ENCODE measurements at regions not wholly inside any gene's neighbourhood (a gene's known extent, or its start where the extent isn't known, plus 50 kb on each side); places are given as distances from the start of the nearest gene placed in this dataset.
"Not testable (repeated sequence)": the region's sequence is repeated elsewhere in the genome, so short reads cannot be mapped to it uniquely, and the experiment has no call there.

- Histone ChIP-seq H3K36me3 (ENCODE audit: control insufficient read depth in 2 of 2, insufficient read depth in 2 of 2, low read length in 2 of 2) (no peaks in the 10 kb centered on the region), H3K27me3 (ENCODE audit: control insufficient read depth in 1 of 2, insufficient read depth in 2 of 2, low read length in 2 of 2) (no peaks in the 10 kb centered on the region), H3K27ac (ENCODE audit: low read length) (no peak overlapping the region), H3K9ac (ENCODE audit: low read length in 2 of 2) (no peak overlapping the region), H3K9me3 (ENCODE audit: control insufficient read depth in 2 of 2, low read length in 2 of 2) (peaks cover 0 to 3% of the 10 kb centered on the region in 2 donors), H3K4me3 (ENCODE audit: low read length in 2 of 2) (no peak overlapping the region), H3K4me1 (ENCODE audit: control insufficient read depth, insufficient read depth, low read length) (no peaks in the 10 kb centered on the region)
These were observed 187.5 kb upstream of the MAP2 start for GRCh38 chr2:209236377-209236776.

GRCh38 chr2:209238765-209239584 lies 184.9 kb upstream of the MAP2 start:
- H3K27ac ChIP-seq (ENCODE audit: low read length) = no peak overlapping the region
- no peaks in the 10 kb centered on the region for H3K4me1 ChIP-seq (ENCODE audit: control insufficient read depth, insufficient read depth, low read length)
- H3K4me3 ChIP-seq (ENCODE audit: low read length in 2 of 2) = no peak overlapping the region
- H3K9me3 ChIP-seq (ENCODE audit: control insufficient read depth in 2 of 2, low read length in 2 of 2) = peaks cover 0 to 3% of the 10 kb centered on the region in 2 donors
- no peaks in the 10 kb centered on the region for H3K36me3 ChIP-seq (ENCODE audit: control insufficient read depth in 2 of 2, insufficient read depth in 2 of 2, low read length in 2 of 2)
- no peaks in the 10 kb centered on the region for H3K27me3 ChIP-seq (ENCODE audit: control insufficient read depth in 1 of 2, insufficient read depth in 2 of 2, low read length in 2 of 2)
- no peak overlapping the region for H3K9ac ChIP-seq (ENCODE audit: low read length in 2 of 2)

- Histone ChIP-seq H3K27ac (ENCODE audit: low read length) (no peak overlapping the region), H3K9ac (ENCODE audit: low read length in 2 of 2) (no peak overlapping the region), H3K27me3 (ENCODE audit: control insufficient read depth in 1 of 2, insufficient read depth in 2 of 2, low read length in 2 of 2) (no peaks in the 10 kb centered on the region), H3K4me1 (ENCODE audit: control insufficient read depth, insufficient read depth, low read length) (no peaks in the 10 kb centered on the region), H3K9me3 (ENCODE audit: control insufficient read depth in 2 of 2, low read length in 2 of 2) (peaks cover 0 to 3% of the 10 kb centered on the region in 2 donors), H3K36me3 (ENCODE audit: control insufficient read depth in 2 of 2, insufficient read depth in 2 of 2, low read length in 2 of 2) (no peaks in the 10 kb centered on the region), H3K4me3 (ENCODE audit: low read length in 2 of 2) (no peak overlapping the region)
These were observed 184.3 kb upstream of the MAP2 start for GRCh38 chr2:209239585-209239938.

GRCh38 chr2:209240204-209240603 lies 183.6 kb upstream of the MAP2 start:
- no peak overlapping the region for H3K9ac ChIP-seq (ENCODE audit: low read length in 2 of 2)
- H3K27ac ChIP-seq (ENCODE audit: low read length) = no peak overlapping the region
- no peaks in the 10 kb centered on the region for H3K27me3 ChIP-seq (ENCODE audit: control insufficient read depth in 1 of 2, insufficient read depth in 2 of 2, low read length in 2 of 2)
- no peak overlapping the region for H3K4me3 ChIP-seq (ENCODE audit: low read length in 2 of 2)
- no peaks in the 10 kb centered on the region for H3K4me1 ChIP-seq (ENCODE audit: control insufficient read depth, insufficient read depth, low read length)
- peaks cover 0 to 3% of the 10 kb centered on the region in 2 donors for H3K9me3 ChIP-seq (ENCODE audit: control insufficient read depth in 2 of 2, low read length in 2 of 2)
- no peaks in the 10 kb centered on the region for H3K36me3 ChIP-seq (ENCODE audit: control insufficient read depth in 2 of 2, insufficient read depth in 2 of 2, low read length in 2 of 2)

- H3K4me3 ChIP-seq (ENCODE audit: low read length in 2 of 2) = no peak overlapping the region
- no peak overlapping the region for H3K9ac ChIP-seq (ENCODE audit: low read length in 2 of 2)
These were observed 170.3 kb upstream of the MAP2 start for GRCh38 chr2:209253544-209253943.

GRCh38 chr2:209259767-209260166 lies 164.1 kb upstream of the MAP2 start:
- no peak overlapping the region for H3K27ac ChIP-seq (ENCODE audit: low read length)
- no peaks in the 10 kb centered on the region for H3K9me3 ChIP-seq (ENCODE audit: control insufficient read depth in 2 of 2, low read length in 2 of 2)
- H3K9ac ChIP-seq (ENCODE audit: low read length in 2 of 2) = no peak overlapping the region
- no peaks in the 10 kb centered on the region for H3K27me3 ChIP-seq (ENCODE audit: control insufficient read depth in 1 of 2, insufficient read depth in 2 of 2, low read length in 2 of 2)
- no peaks in the 10 kb centered on the region for H3K36me3 ChIP-seq (ENCODE audit: control insufficient read depth in 2 of 2, insufficient read depth in 2 of 2, low read length in 2 of 2)
- no peak overlapping the region for H3K4me3 ChIP-seq (ENCODE audit: low read length in 2 of 2)
- no peaks in the 10 kb centered on the region for H3K4me1 ChIP-seq (ENCODE audit: control insufficient read depth, insufficient read depth, low read length)

More at GRCh38 chr2:209253544-209253943, 170.3 kb upstream of the MAP2 start:
- no peaks in the 10 kb centered on the region for H3K9me3 ChIP-seq (ENCODE audit: control insufficient read depth in 2 of 2, low read length in 2 of 2)
- H3K4me1 ChIP-seq (ENCODE audit: control insufficient read depth, insufficient read depth, low read length) = no peaks in the 10 kb centered on the region
- no peak overlapping the region for H3K27ac ChIP-seq (ENCODE audit: low read length)
- no peaks in the 10 kb centered on the region for H3K36me3 ChIP-seq (ENCODE audit: control insufficient read depth in 2 of 2, insufficient read depth in 2 of 2, low read length in 2 of 2)
- H3K27me3 ChIP-seq (ENCODE audit: control insufficient read depth in 1 of 2, insufficient read depth in 2 of 2, low read length in 2 of 2) = no peaks in the 10 kb centered on the region

GRCh38 chr2:209260281-209260680 lies 163.6 kb upstream of the MAP2 start:
- Histone ChIP-seq H3K9me3 (ENCODE audit: control insufficient read depth in 2 of 2, low read length in 2 of 2) (no peaks in the 10 kb centered on the region), H3K9ac (ENCODE audit: low read length in 2 of 2) (no peak overlapping the region), H3K4me1 (ENCODE audit: control insufficient read depth, insufficient read depth, low read length) (no peaks in the 10 kb centered on the region), H3K36me3 (ENCODE audit: control insufficient read depth in 2 of 2, insufficient read depth in 2 of 2, low read length in 2 of 2) (no peaks in the 10 kb centered on the region), H3K27ac (ENCODE audit: low read length) (no peak overlapping the region), H3K27me3 (ENCODE audit: control insufficient read depth in 1 of 2, insufficient read depth in 2 of 2, low read length in 2 of 2) (no peaks in the 10 kb centered on the region), H3K4me3 (ENCODE audit: low read length in 2 of 2) (no peak overlapping the region)

GRCh38 chr2:209261366-209262053 lies 162.3 kb upstream of the MAP2 start:
- H3K9me3 ChIP-seq (ENCODE audit: control insufficient read depth in 2 of 2, low read length in 2 of 2); H3K27me3 ChIP-seq (ENCODE audit: control insufficient read depth in 1 of 2, insufficient read depth in 2 of 2, low read length in 2 of 2); H3K4me1 ChIP-seq (ENCODE audit: control insufficient read depth, insufficient read depth, low read length); H3K36me3 ChIP-seq (ENCODE audit: control insufficient read depth in 2 of 2, insufficient read depth in 2 of 2, low read length in 2 of 2); H3K27ac ChIP-seq (ENCODE audit: low read length); H3K9ac ChIP-seq (ENCODE audit: low read length in 2 of 2); H3K4me3 ChIP-seq (ENCODE audit: low read length in 2 of 2): not testable (repeated sequence)

- Histone ChIP-seq H3K27ac (ENCODE audit: low read length) (no peak overlapping the region), H3K36me3 (ENCODE audit: control insufficient read depth in 2 of 2, insufficient read depth in 2 of 2, low read length in 2 of 2) (no peaks in the 10 kb centered on the region), H3K9ac (ENCODE audit: low read length in 2 of 2) (no peak overlapping the region), H3K9me3 (ENCODE audit: control insufficient read depth in 2 of 2, low read length in 2 of 2) (no peaks in the 10 kb centered on the region), H3K4me3 (ENCODE audit: low read length in 2 of 2) (no peak overlapping the region), H3K4me1 (ENCODE audit: control insufficient read depth, insufficient read depth, low read length) (no peaks in the 10 kb centered on the region), H3K27me3 (ENCODE audit: control insufficient read depth in 1 of 2, insufficient read depth in 2 of 2, low read length in 2 of 2) (no peaks in the 10 kb centered on the region)
These were observed 154.8 kb upstream of the MAP2 start for GRCh38 chr2:209269024-209269423.

GRCh38 chr2:209276000-209276399 lies 147.8 kb upstream of the MAP2 start:
- no peak overlapping the region for H3K27ac ChIP-seq (ENCODE audit: low read length)
- H3K27me3 ChIP-seq (ENCODE audit: control insufficient read depth in 1 of 2, insufficient read depth in 2 of 2, low read length in 2 of 2) = no peaks in the 10 kb centered on the region
- H3K4me3 ChIP-seq (ENCODE audit: low read length in 2 of 2) = no peak overlapping the region
- no peaks in the 10 kb centered on the region for H3K4me1 ChIP-seq (ENCODE audit: control insufficient read depth, insufficient read depth, low read length)
- H3K9me3 ChIP-seq (ENCODE audit: control insufficient read depth in 2 of 2, low read length in 2 of 2) = no peaks in the 10 kb centered on the region
- no peaks in the 10 kb centered on the region for H3K36me3 ChIP-seq (ENCODE audit: control insufficient read depth in 2 of 2, insufficient read depth in 2 of 2, low read length in 2 of 2)
- H3K9ac ChIP-seq (ENCODE audit: low read length in 2 of 2) = no peak overlapping the region

GRCh38 chr2:209277444-209277843 lies 146.4 kb upstream of the MAP2 start:
- Histone ChIP-seq H3K27me3 (ENCODE audit: control insufficient read depth in 1 of 2, insufficient read depth in 2 of 2, low read length in 2 of 2) (no peaks in the 10 kb centered on the region), H3K4me3 (ENCODE audit: low read length in 2 of 2) (no peak overlapping the region), H3K9ac (ENCODE audit: low read length in 2 of 2) (no peak overlapping the region), H3K9me3 (ENCODE audit: control insufficient read depth in 2 of 2, low read length in 2 of 2) (no peaks in the 10 kb centered on the region), H3K27ac (ENCODE audit: low read length) (no peak overlapping the region), H3K4me1 (ENCODE audit: control insufficient read depth, insufficient read depth, low read length) (no peaks in the 10 kb centered on the region), H3K36me3 (ENCODE audit: control insufficient read depth in 2 of 2, insufficient read depth in 2 of 2, low read length in 2 of 2) (no peaks in the 10 kb centered on the region)
